Body of pancreas (tissue), 4 donors: ENCODE measurements at regions not wholly inside any gene's neighbourhood (a gene's known extent, or its start where the extent isn't known, plus 50 kb on each side); places are given as distances from the start of the nearest gene placed in this dataset.
A peak's percentile ranks its signal among the peaks of the same experiment; 100 is the strongest.

ENCODE experiments used
- ATAC-seq: fragments of 150-250 bp; one replicate; pipeline ENCODE4 v1.9.1; 2016
- DNase-seq, 4 donors: peaks; one replicate each; pipeline ENCODE4 v3.0.0-alpha.2; 2019
- H3K27ac ChIP-seq, 4 donors: fragments of 200-600 bp; sonication (generic); 1 replicate in 3 of 4; 2 replicates in 1 of 4; pipeline versions ENCODE4 v1.5.1 to v1.6.1; 2016 to 2019; ENCODE audit warnings: mild to moderate bottlenecking in 1 of 4, mixed read lengths in 1 of 4, moderate library complexity in 1 of 4
- H3K27me3 ChIP-seq, 2 donors: fragments of 200-600 bp; sonication (generic); one replicate each; pipeline ENCODE4 v1.6.0; 2016; ENCODE audit warnings: mild to moderate bottlenecking in 1 of 2
- H3K36me3 ChIP-seq, 2 donors: fragments of 200-600 bp; sonication (generic); replicated peaks in 1 of 2; 2 replicates each; pipeline ENCODE4 v1.5.1; 2016; ENCODE audit warnings: low read depth in 2 of 2; ENCODE audit not compliant: insufficient read depth in 1 of 2
- H3K4me1 ChIP-seq: fragments of 200-600 bp; sonication (generic); one replicate; pipeline ENCODE4 v1.6.0; 2016
- H3K4me3 ChIP-seq, 2 donors: fragments of 200-600 bp; sonication (generic); 1 replicate in 1 of 2; 2 replicates in 1 of 2; pipeline ENCODE4 v1.5.1; 2016 to 2019
- H3K9me3 ChIP-seq, 3 donors: fragments of 200-600 bp; sonication (generic); 1 replicate in 2 of 3; 2 replicates in 1 of 3; pipeline ENCODE4 v1.5.1; 2016
- CTCF ChIP-seq, 7 experiments: fragments of 450-650 bp in 4 of 7; fragments of 200-600 bp in 3 of 7; sonication (generic) in 3 of 7; IDR thresholded peaks; one replicate each; pipeline ENCODE4 v1.5.1; 2016 to 2019; ENCODE audit warnings: antibody characterized with exemption in 7 of 7
- POLR2A ChIP-seq, 3 donors: fragments of 450-650 bp; IDR thresholded peaks; one replicate each; pipeline ENCODE4 v1.6.1; 2016; ENCODE audit warnings: antibody characterized with exemption in 3 of 3, mild to moderate bottlenecking in 2 of 3
- WGBS, 2 donors: methylation state at CpG; one replicate each; pipeline ENCODE4 v1.1.5; 2017; 5-methylcytosine and 5-hydroxymethylcytosine counted together
- intact Hi-C: fragments of 100-400 bp; cut with DNase I; formaldehyde crosslinking; loops from one replicate; pipeline ENCODE4 v1.15.1; 2023

- Histone ChIP-seq H3K27ac (no peak overlapping the region), H3K9me3 (no peaks in the 10 kb centered on the region), H3K4me3 (no peak overlapping the region), H3K4me1 (peaks cover 7% of the 10 kb centered on the region), H3K36me3 (no peaks in the 10 kb centered on the region), H3K27me3 (no peaks in the 10 kb centered on the region)
- ATAC-seq (no peak), DNase-seq (peak in 3 of 4 donors; percentile 6 to 50 (median 18))
- no peak for TF ChIP-seq CTCF (IDR thresholded peaks at IDR 0.05)
- TF ChIP-seq POLR2A (IDR thresholded peaks at IDR 0.05): no peak
- WGBS, 2 donors: 37 to 42% methylated on average over 10 of the region's 10 CpGs
- intact Hi-C loops: no loop called here
Observed at GRCh38 chr2:145108361-145108778, 588.5 kb upstream of the ZEB2 start.

GRCh38 chr2:145106293-145106692 lies 586.4 kb upstream of the ZEB2 start:
- H3K9me3 ChIP-seq: no peaks in the 10 kb centered on the region
- H3K27me3 ChIP-seq: no peaks in the 10 kb centered on the region
- intact Hi-C loops: no loop called here
- H3K27ac ChIP-seq: no peak overlapping the region
- no peak for ATAC-seq
- H3K4me3 ChIP-seq: no peak overlapping the region
- H3K4me1 ChIP-seq: peaks cover 7% of the 10 kb centered on the region
- 88 to 90% methylated on average over 5 of the region's 5 CpGs for WGBS, 2 donors
- TF ChIP-seq CTCF (IDR thresholded peaks at IDR 0.05) (no peak), POLR2A (IDR thresholded peaks at IDR 0.05) (no peak)
- no peaks in the 10 kb centered on the region for H3K36me3 ChIP-seq
- no peak for DNase-seq

GRCh38 chr2:145102706-145103105 lies 582.8 kb upstream of the ZEB2 start:
- intact Hi-C loops: no loop called here
- Histone ChIP-seq H3K9me3 (no peaks in the 10 kb centered on the region), H3K27me3 (no peaks in the 10 kb centered on the region), H3K27ac (no peak overlapping the region), H3K4me1 (no peaks in the 10 kb centered on the region), H3K4me3 (no peak overlapping the region), H3K36me3 (no peaks in the 10 kb centered on the region)
- no peak for TF ChIP-seq CTCF (IDR thresholded peaks at IDR 0.05)
- no peak for TF ChIP-seq POLR2A (IDR thresholded peaks at IDR 0.05)
- no peak for ATAC-seq
- no peak for DNase-seq
- 73 to 87% methylated on average over 2 of the region's 2 CpGs for WGBS, 2 donors

- Histone ChIP-seq H3K36me3 (no peaks in the 10 kb centered on the region), H3K4me3 (no peak overlapping the region), H3K4me1 (no peaks in the 10 kb centered on the region), H3K9me3 (no peaks in the 10 kb centered on the region), H3K27ac (no peak overlapping the region), H3K27me3 (no peaks in the 10 kb centered on the region)
- TF ChIP-seq CTCF (IDR thresholded peaks at IDR 0.05) (no peak), POLR2A (IDR thresholded peaks at IDR 0.05) (no peak)
- DNase-seq: no peak
- ATAC-seq: no peak
- intact Hi-C loops: no loop called here
- WGBS, 2 donors: 87 to 93% methylated on average over 1 of the region's 1 CpG
Observed at GRCh38 chr2:145100301-145100700, 580.4 kb upstream of the ZEB2 start.

GRCh38 chr2:145096582-145096981 lies 576.7 kb upstream of the ZEB2 start:
- DNase-seq: no peak
- TF ChIP-seq CTCF (IDR thresholded peaks at IDR 0.05) (no peak), POLR2A (IDR thresholded peaks at IDR 0.05) (no peak)
- no peaks in the 10 kb centered on the region for H3K9me3 ChIP-seq
- H3K4me1 ChIP-seq: no peaks in the 10 kb centered on the region
- no peak overlapping the region for H3K4me3 ChIP-seq
- intact Hi-C loops: no loop called here
- H3K27ac ChIP-seq: no peak overlapping the region
- H3K27me3 ChIP-seq: no peaks in the 10 kb centered on the region
- H3K36me3 ChIP-seq: no peaks in the 10 kb centered on the region
- no peak for ATAC-seq
